GM23338 (cell line): ENCODE measurements at regions not wholly inside any gene's neighbourhood (a gene's known extent, or its start where the extent isn't known, plus 50 kb on each side); places are given as distances from the start of the nearest gene placed in this dataset.
A peak's percentile ranks its signal among the peaks of the same experiment; 100 is the strongest.

ENCODE experiments used
- ATAC-seq: fragments of 200-7000 bp; cut with Tn5 transposase; 3 replicates; pipeline ENCODE4 v1.9.1; 2020
- DNase-seq: peaks from one replicate; pipeline ENCODE4 v3.0.0-alpha.2; 2015; ENCODE audit warnings: low spot score
- H2AFZ ChIP-seq: fragments of 200-600 bp; sonication (generic); 2 replicates; pipeline ENCODE4 v1.8.0; 2016; ENCODE audit warnings: antibody characterized with exemption, mild to moderate bottlenecking, moderate library complexity
- H3F3A ChIP-seq: fragments of 200-600 bp; sonication (generic); replicated peaks from 2 replicates; pipeline ENCODE4 v1.8.0; 2017; ENCODE audit warnings: antibody characterized with exemption, mixed run types, low read depth
- H3K27ac ChIP-seq: fragments of 200-600 bp; sonication (generic); 2 replicates; pipeline ENCODE4 v1.6.1; 2016; ENCODE audit warnings: low read depth
- H3K27me3 ChIP-seq: fragments of 200-600 bp; sonication (generic); 2 replicates; pipeline ENCODE4 v1.8.0; 2016; ENCODE audit warnings: mild to moderate bottlenecking, mixed run types, moderate library complexity; ENCODE audit not compliant: insufficient read depth
- H3K36me3 ChIP-seq: fragments of 200-600 bp; sonication (generic); 2 replicates; pipeline ENCODE4 v1.8.0; 2016; ENCODE audit warnings: mild to moderate bottlenecking; ENCODE audit not compliant: insufficient read depth
- H3K4me1 ChIP-seq: fragments of 200-600 bp; sonication (generic); 2 replicates; pipeline ENCODE4 v1.8.0; 2016; ENCODE audit warnings: mild to moderate bottlenecking, moderate library complexity; ENCODE audit not compliant: insufficient read depth
- H3K4me2 ChIP-seq: fragments of 200-600 bp; sonication (generic); 2 replicates; pipeline ENCODE4 v1.7.1; 2017; ENCODE audit warnings: mixed run types
- H3K4me3 ChIP-seq: fragments of 200-600 bp; sonication (generic); 2 replicates; pipeline ENCODE4 v1.6.1; 2016; ENCODE audit warnings: mixed run types
- H3K79me2 ChIP-seq: fragments of 200-600 bp; sonication (generic); replicated peaks from 2 replicates; pipeline ENCODE4 v1.8.0; 2017; ENCODE audit warnings: mild to moderate bottlenecking; ENCODE audit not compliant: insufficient read depth
- H3K9me2 ChIP-seq: fragments of 200-600 bp; sonication (generic); 2 replicates; pipeline ENCODE4 v1.8.0; 2017; ENCODE audit not compliant: insufficient read depth
- H4K20me1 ChIP-seq: fragments of 200-600 bp; sonication (generic); replicated peaks from 2 replicates; pipeline ENCODE4 v1.8.0; 2017; ENCODE audit warnings: mild to moderate bottlenecking; ENCODE audit not compliant: insufficient read depth
- H3K27ac Mint-ChIP-seq: 2 replicates; pipeline ENCODE4 v1.8.0; 2020; ENCODE audit warnings: inconsistent platforms, mild to moderate bottlenecking, moderate library complexity, mixed read lengths
- H3K27me3 Mint-ChIP-seq: 3 replicates; pipeline ENCODE4 v1.8.0; 2022; ENCODE audit warnings: low read depth, mild to moderate bottlenecking, moderate library complexity, mixed read lengths, inconsistent platforms; ENCODE audit not compliant: insufficient read depth, poor library complexity
- H3K36me3 Mint-ChIP-seq: 3 replicates; pipeline ENCODE4 v1.8.0; 2021; ENCODE audit warnings: low read depth, mild to moderate bottlenecking, inconsistent platforms, moderate library complexity, mixed read lengths
- H3K4me1 Mint-ChIP-seq: 3 replicates; pipeline ENCODE4 v1.8.0; 2020; ENCODE audit warnings: mild to moderate bottlenecking, inconsistent platforms, mixed read lengths
- H3K4me3 Mint-ChIP-seq: 3 replicates; pipeline ENCODE4 v1.8.0; 2021; ENCODE audit warnings: moderate library complexity, mild to moderate bottlenecking, inconsistent platforms, mixed read lengths
- H3K9me3 Mint-ChIP-seq: 3 replicates; pipeline ENCODE4 v1.8.0; 2020; ENCODE audit warnings: moderate library complexity, mild to moderate bottlenecking, inconsistent platforms, mixed read lengths
- CREB1 ChIP-seq: fragments of 250-450 bp; sonication (Bioruptor Pico); IDR thresholded peaks from 2 replicates; pipeline ENCODE4 v1.5.0; 2020; ENCODE audit warnings: low read depth, mild to moderate bottlenecking, moderate library complexity
- CTCF ChIP-seq, 2 experiments: fragments of 200-600 bp in 1 of 2; sonication (generic) in 1 of 2; conservative IDR thresholded peaks; 2 replicates each; pipeline versions ENCODE4 v1.5.1 to v1.6.1; 2016 to 2017; ENCODE audit warnings: antibody characterized with exemption in 2 of 2, low read depth in 2 of 2, mild to moderate bottlenecking in 2 of 2, moderate library complexity in 1 of 2
- ETS1 ChIP-seq: IDR thresholded peaks from 2 replicates; pipeline ENCODE4 v1.6.1; 2016; ENCODE audit warnings: antibody characterized with exemption
- NANOG ChIP-seq: IDR thresholded peaks from 2 replicates; pipeline ENCODE4 v1.6.1; 2016; ENCODE audit warnings: antibody characterized with exemption, borderline replicate concordance
- POLR2AphosphoS5 ChIP-seq: IDR thresholded peaks from 2 replicates; pipeline ENCODE4 v1.6.1; 2016; ENCODE audit warnings: antibody characterized with exemption, low read depth
- REST ChIP-seq: IDR thresholded peaks from one replicate; pipeline ENCODE4 v1.6.1; 2018; ENCODE audit warnings: antibody characterized with exemption; ENCODE audit not compliant: unreplicated experiment
- STAT1 ChIP-seq: IDR thresholded peaks from one replicate; pipeline ENCODE4 v1.6.1; 2016; ENCODE audit warnings: antibody characterized with exemption; ENCODE audit not compliant: unreplicated experiment
- ZNF114 ChIP-seq: fragments of 250-450 bp; sonication (Bioruptor Pico); IDR thresholded peaks from 2 replicates; pipeline ENCODE4 v1.5.0; 2020; ENCODE audit warnings: mild to moderate bottlenecking, moderate library complexity
- ZNF331 ChIP-seq: fragments of 250-450 bp; sonication (Bioruptor Pico); IDR thresholded peaks from 2 replicates; pipeline ENCODE4 v1.5.0; 2020; ENCODE audit warnings: low read depth, mild to moderate bottlenecking, moderate library complexity
- ZNF462 ChIP-seq: fragments of 250-450 bp; sonication (Bioruptor Pico); IDR thresholded peaks from 2 replicates; pipeline ENCODE4 v1.5.0; 2020; ENCODE audit warnings: mild to moderate bottlenecking, moderate library complexity

- TF ChIP-seq CTCF (conservative IDR thresholded peaks at IDR 0.05; ENCODE audit: low read depth in 2 of 2): no peak
Measured at GRCh38 chr13:53143757-53144339, 115.2 kb downstream of the OLFM4 start (continued).

- peaks cover 11% of the 10 kb centered on the region for H3K4me1 Mint-ChIP-seq
- H3K79me2 ChIP-seq: no peaks in the 10 kb centered on the region
- DNase-seq (no peak), ATAC-seq (no peak)
- no peaks in the 10 kb centered on the region for H3F3A ChIP-seq
- H3K36me3 Mint-ChIP-seq: no peaks in the 10 kb centered on the region
- H3K4me2 ChIP-seq: no peak overlapping the region
- H4K20me1 ChIP-seq: no peaks in the 10 kb centered on the region
- peaks cover 2% of the 10 kb centered on the region for H3K27me3 Mint-ChIP-seq
- no peak overlapping the region for H3K4me3 ChIP-seq
- H3K27ac Mint-ChIP-seq: peak overlapping the region; percentile 68
- peaks cover 5% of the 10 kb centered on the region for H3K4me1 ChIP-seq
- H3K4me3 Mint-ChIP-seq: no peak overlapping the region
- H3K36me3 ChIP-seq: no peaks in the 10 kb centered on the region
- H3K9me2 ChIP-seq: 0 out of 2 replicates have a peak, but pooled peaks cover 5% of the 10 kb centered on the region
- H3K9me3 Mint-ChIP-seq: no peaks in the 10 kb centered on the region
- H3K27me3 ChIP-seq: no peaks in the 10 kb centered on the region
- no peak overlapping the region for H3K27ac ChIP-seq
- H2AFZ ChIP-seq: peak overlapping the region; percentile 82; the same call in 1 of the 2 replicates
- TF ChIP-seq ETS1 (no peak), STAT1 (no peak), ZNF462 (CRISPR knock-in tag) (no peak), CREB1 (CRISPR knock-in tag) (no peak), ZNF331 (CRISPR knock-in tag) (no peak), ZNF114 (CRISPR knock-in tag) (no peak), CTCF (conservative IDR thresholded peaks at IDR 0.05; ENCODE audit: low read depth in 2 of 2) (no peak), REST (no peak), POLR2AphosphoS5 (no peak), NANOG (no peak)
Measured at GRCh38 chr13:53144826-53145225, 116.2 kb downstream of the OLFM4 start.
